Endothelial cell of umbilical vein (primary cell): ENCODE measurements at regions not wholly inside any gene's neighbourhood (a gene's known extent, or its start where the extent isn't known, plus 50 kb on each side); places are given as distances from the start of the nearest gene placed in this dataset.

Experiments
- BruUV-seq: library from RNA; stranded (reverse); fragments of 400-500 nt; replicated peaks from 2 replicates; lab custom pipeline; 2021; lab: Mats Ljungman, UMichigan
- CTCF ChIA-PET: fragments of 300-600, 350-600 bp; sonication (Branson Sonifier 250); formaldehyde crosslinking; loops from one replicate; lab custom pipeline; 2021; ENCODE audit warnings: antibody characterized with exemption, inconsistent platforms; lab: Charles Lee
- POLR2A ChIA-PET: fragments of 300-600, 350-600 bp; sonication (Branson Sonifier 250); formaldehyde crosslinking; loops from one replicate; lab custom pipeline; 2021; ENCODE audit warnings: antibody characterized with exemption, inconsistent platforms; lab: Charles Lee
- DNase-seq: peaks from one replicate; pipeline ENCODE4 v3.0.0-alpha.2; 2011; ENCODE audit warnings: low read depth, low spot score
- FAIRE-seq: peaks from 2 replicates; lab custom pipeline; 2011; peaks lifted over from hg19 to GRCh38; lab: Jason Lieb, UNC
- H2AFZ ChIP-seq: 2 replicates; pipeline ENCODE4 v1.6.0; 2012; ENCODE audit warnings: low read depth, low read length, control low read depth, inconsistent platforms
- H3K27ac ChIP-seq: 2 replicates; pipeline ENCODE4 v1.5.1; 2011; ENCODE audit warnings: low read depth, mild to moderate bottlenecking, control low read depth, low read length, moderate library complexity; ENCODE audit not compliant: insufficient read depth
- H3K27me3 ChIP-seq, 2 experiments: 2 replicates each; pipeline versions ENCODE4 v1.6.0 to v1.6.1; 2011; ENCODE audit warnings: low read length in 2 of 2, mixed read lengths in 1 of 2; ENCODE audit not compliant: control insufficient read depth in 2 of 2, insufficient read depth in 2 of 2
- H3K36me3 ChIP-seq, 2 experiments: 2 replicates in 1 of 2; 3 replicates in 1 of 2; pipeline ENCODE4 v1.5.1; 2011; ENCODE audit warnings: low read length in 2 of 2, mild to moderate bottlenecking in 1 of 2, moderate library complexity in 1 of 2; ENCODE audit not compliant: control insufficient read depth in 2 of 2, insufficient read depth in 2 of 2; ENCODE audit errors: extremely low read depth in 1 of 2
- H3K4me1 ChIP-seq: 3 replicates; pipeline ENCODE4 v1.5.1; 2011; ENCODE audit warnings: mild to moderate bottlenecking, low read length; ENCODE audit not compliant: control insufficient read depth, insufficient read depth; ENCODE audit errors: extremely low read depth
- H3K4me2 ChIP-seq: 2 replicates; pipeline ENCODE4 v1.6.1; 2011; ENCODE audit warnings: low read length, control low read depth, mixed read lengths; ENCODE audit not compliant: insufficient read depth
- H3K4me3 ChIP-seq, 3 experiments: fragments of 200-600 bp in 1 of 3; sonication (generic), shearing (Covaris generic) in 1 of 3; replicated peaks in 1 of 3; 2 replicates each; pipeline ENCODE4 v1.5.1; 2011 to 2016; ENCODE audit warnings: control low read depth in 3 of 3, low read length in 3 of 3, mild to moderate bottlenecking in 2 of 3, inconsistent platforms in 1 of 3, low read depth in 1 of 3, moderate library complexity in 1 of 3; ENCODE audit not compliant: insufficient read depth in 1 of 3
- H3K79me2 ChIP-seq: 2 replicates; pipeline ENCODE4 v1.6.0; 2012; ENCODE audit warnings: low read length, inconsistent platforms; ENCODE audit not compliant: control insufficient read depth, insufficient read depth
- H3K9ac ChIP-seq: replicated peaks from 2 replicates; pipeline ENCODE3; 2011; ENCODE audit warnings: low read length, control low read depth; ENCODE audit not compliant: insufficient read depth; ENCODE audit errors: extremely low read depth
- H3K9me1 ChIP-seq: replicated peaks from 3 replicates; pipeline ENCODE4 v1.6.0; 2011; ENCODE audit warnings: mild to moderate bottlenecking, low read length; ENCODE audit not compliant: control insufficient read depth, insufficient read depth; ENCODE audit errors: extremely low read depth
- H3K9me3 ChIP-seq: replicated peaks from 2 replicates; pipeline ENCODE4 v1.5.1; 2012; ENCODE audit warnings: low read length, inconsistent platforms; ENCODE audit not compliant: control insufficient read depth, insufficient read depth
- H4K20me1 ChIP-seq: replicated peaks from 2 replicates; pipeline ENCODE3; 2011; ENCODE audit warnings: mild to moderate bottlenecking, low read length; ENCODE audit not compliant: control insufficient read depth, insufficient read depth; ENCODE audit errors: extremely low read depth
- FOS ChIP-seq: IDR thresholded peaks from 2 replicates; pipeline ENCODE4 v1.6.1; 2011; ENCODE audit warnings: mild to moderate bottlenecking, low read length, moderate library complexity, borderline replicate concordance; ENCODE audit not compliant: insufficient read depth
- GATA2 ChIP-seq: IDR thresholded peaks from 2 replicates; pipeline ENCODE4 v1.7.0; 2011; ENCODE audit warnings: low read depth, mild to moderate bottlenecking, moderate library complexity, mixed read lengths, low read length; ENCODE audit not compliant: insufficient read length, insufficient read depth
- JUN ChIP-seq: IDR thresholded peaks from 2 replicates; pipeline ENCODE4 v1.6.1; 2011; ENCODE audit warnings: borderline replicate concordance, low read depth; ENCODE audit not compliant: insufficient read length, insufficient read depth
- MYC ChIP-seq: IDR thresholded peaks from one replicate; pipeline ENCODE4 v1.6.1; 2011; ENCODE audit warnings: mild to moderate bottlenecking, low read depth, low read length
- POLR2A ChIP-seq: IDR thresholded peaks from 2 replicates; pipeline ENCODE4 v1.6.1; 2012; ENCODE audit warnings: low read depth, mild to moderate bottlenecking, control low read depth, low read length
- POLR2AphosphoS5 ChIP-seq: IDR thresholded peaks from 2 replicates; pipeline ENCODE4 v1.6.1; 2012; ENCODE audit warnings: low read depth, mild to moderate bottlenecking, control low read depth, low read length, moderate library complexity; ENCODE audit not compliant: insufficient read depth
- dilution Hi-C: fragments of 300-500 bp; cut with MboI; formaldehyde crosslinking; loops from one replicate; pipeline ENCODE4 v1.15.0; 2019; ENCODE audit warnings: low sequenced_read_pairs; ENCODE audit not compliant: extremely low pct_ligation_motif_present
- intact Hi-C: fragments of 100-400 bp; cut with micrococcal nuclease; formaldehyde crosslinking; loops from one replicate; pipeline ENCODE4 v1.10.0; 2022
- TF ChIP-seq, protein P1 (sequence below): IDR thresholded peaks from 2 replicates; pipeline ENCODE4 v1.6.1; 2011; ENCODE audit not compliant: insufficient read depth, insufficient read length
- TF ChIP-seq, protein P2 (sequence below), 2 donors: IDR thresholded peaks; 1 replicate in 1 of 2; 2 replicates in 1 of 2; pipeline ENCODE4 v1.5.1; 2011; ENCODE audit warnings: low read length in 2 of 2, mild to moderate bottlenecking in 2 of 2, moderate library complexity in 2 of 2, control low read depth in 1 of 2, inconsistent platforms in 1 of 2, low read depth in 1 of 2; ENCODE audit not compliant: insufficient read depth in 1 of 2; ENCODE audit errors: extremely low read depth in 1 of 2

DNA sequence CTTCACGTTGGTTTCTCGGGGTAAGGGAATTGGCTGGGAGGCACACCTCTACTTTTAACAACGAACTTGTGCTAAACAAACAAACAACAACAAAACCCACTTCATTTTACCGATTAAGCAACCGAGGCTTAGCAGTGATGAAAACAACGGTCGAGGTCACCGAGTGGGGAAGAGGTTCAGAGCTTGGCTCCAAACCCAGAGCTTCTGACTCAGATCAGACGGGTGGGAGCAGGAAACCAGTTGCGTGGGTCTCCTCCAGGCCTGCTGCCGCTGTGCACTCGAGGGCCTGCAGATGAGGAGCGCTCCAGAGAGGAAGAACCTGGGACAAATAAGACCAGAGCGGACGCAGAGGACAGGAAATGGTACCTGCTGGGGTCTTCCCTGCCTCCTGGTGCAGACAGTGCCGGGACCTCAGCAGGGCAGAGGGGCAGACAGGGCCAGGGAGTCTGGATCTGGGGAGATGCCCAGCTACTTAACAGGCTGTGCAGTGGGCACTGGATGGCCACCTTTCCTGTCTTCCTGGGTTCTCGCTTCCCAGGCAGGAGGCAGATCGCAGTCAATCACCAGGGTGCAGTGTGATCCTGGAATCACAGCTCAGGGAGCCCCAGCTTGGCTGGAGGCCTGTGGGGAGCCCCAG is 99.0 kb upstream of the MEF2A start:
- Histone ChIP-seq H3K9me1 (no peaks in the 10 kb centered on the region), H2AFZ (peak overlapping the region; percentile 54), H3K79me2 (no peaks in the 10 kb centered on the region), H3K9ac (no peak overlapping the region), H3K9me3 (no peaks in the 10 kb centered on the region), H3K4me1 (no peaks in the 10 kb centered on the region), H3K27ac (no peak overlapping the region), H3K4me2 (no peak overlapping the region), H3K4me3 (no peak overlapping the region), H3K27me3 (no peaks in the 10 kb centered on the region), H3K36me3 (no peaks in the 10 kb centered on the region), H4K20me1 (no peaks in the 10 kb centered on the region)
- dilution Hi-C loops = no loop called here
- intact Hi-C loops = no loop called here
- POLR2A ChIA-PET = no interaction called here
- TF ChIP-seq, protein P1, sequence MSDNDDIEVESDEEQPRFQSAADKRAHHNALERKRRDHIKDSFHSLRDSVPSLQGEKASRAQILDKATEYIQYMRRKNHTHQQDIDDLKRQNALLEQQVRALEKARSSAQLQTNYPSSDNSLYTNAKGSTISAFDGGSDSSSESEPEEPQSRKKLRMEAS = no peak
- no peak for TF ChIP-seq FOS
- TF ChIP-seq GATA2 = no peak
- TF ChIP-seq JUN = no peak
- TF ChIP-seq MYC = no peak
- TF ChIP-seq POLR2AphosphoS5 = no peak
- TF ChIP-seq, protein P2, sequence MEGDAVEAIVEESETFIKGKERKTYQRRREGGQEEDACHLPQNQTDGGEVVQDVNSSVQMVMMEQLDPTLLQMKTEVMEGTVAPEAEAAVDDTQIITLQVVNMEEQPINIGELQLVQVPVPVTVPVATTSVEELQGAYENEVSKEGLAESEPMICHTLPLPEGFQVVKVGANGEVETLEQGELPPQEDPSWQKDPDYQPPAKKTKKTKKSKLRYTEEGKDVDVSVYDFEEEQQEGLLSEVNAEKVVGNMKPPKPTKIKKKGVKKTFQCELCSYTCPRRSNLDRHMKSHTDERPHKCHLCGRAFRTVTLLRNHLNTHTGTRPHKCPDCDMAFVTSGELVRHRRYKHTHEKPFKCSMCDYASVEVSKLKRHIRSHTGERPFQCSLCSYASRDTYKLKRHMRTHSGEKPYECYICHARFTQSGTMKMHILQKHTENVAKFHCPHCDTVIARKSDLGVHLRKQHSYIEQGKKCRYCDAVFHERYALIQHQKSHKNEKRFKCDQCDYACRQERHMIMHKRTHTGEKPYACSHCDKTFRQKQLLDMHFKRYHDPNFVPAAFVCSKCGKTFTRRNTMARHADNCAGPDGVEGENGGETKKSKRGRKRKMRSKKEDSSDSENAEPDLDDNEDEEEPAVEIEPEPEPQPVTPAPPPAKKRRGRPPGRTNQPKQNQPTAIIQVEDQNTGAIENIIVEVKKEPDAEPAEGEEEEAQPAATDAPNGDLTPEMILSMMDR (IDR thresholded peaks at IDR 0.05; ENCODE audit: extremely low read depth in 1 of 2, insufficient read depth in 1 of 2, low read depth in 1 of 2, low read length in 2 of 2) = no peak
- no peak for TF ChIP-seq POLR2A
- DNase-seq (peak; percentile 26), FAIRE-seq (no peak)
- no TSS peak for BruUV-seq
- CTCF ChIA-PET = interaction anchor here (1.3 to 1.8 kb wide), 3 partner anchors 10 to 238 kb away, joined by 3 to 5 read pairs (median 4); no protein-coding TSS in a partner anchor
